CD14-positive monocyte (primary cell): ENCODE measurements at regions not wholly inside any gene's neighbourhood (a gene's known extent, or its start where the extent isn't known, plus 50 kb on each side); places are given as distances from the start of the nearest gene placed in this dataset.
"Not testable (repeated sequence)": the region's sequence is repeated elsewhere in the genome, so short reads cannot be mapped to it uniquely, and the experiment has no call there.

Experiments
- DNase-seq, 3 donors: peaks; one replicate each; pipeline ENCODE4 v3.0.0-alpha.2; 2011 to 2022
- H2AFZ ChIP-seq: 2 replicates; pipeline ENCODE4 v1.6.0; 2012; ENCODE audit warnings: mild to moderate bottlenecking, low read depth, low read length, inconsistent platforms; ENCODE audit not compliant: insufficient read depth, poor library complexity, severe bottlenecking
- H3K27ac ChIP-seq, 2 donors: 1 replicate in 1 of 2; 2 replicates in 1 of 2; pipeline ENCODE4 v1.5.1; 2012 to 2013; ENCODE audit warnings: low read length in 2 of 2, control low read depth in 1 of 2, inconsistent platforms in 1 of 2, low read depth in 1 of 2, mild to moderate bottlenecking in 1 of 2
- H3K27me3 ChIP-seq, 2 donors: one replicate each; pipeline versions ENCODE4 v1.6.0 to v1.6.1; 2011 to 2013; ENCODE audit warnings: low read length in 2 of 2; ENCODE audit not compliant: control insufficient read depth in 2 of 2, insufficient read depth in 2 of 2
- H3K36me3 ChIP-seq, 2 donors: replicated peaks in 1 of 2; 1 replicate in 1 of 2; 2 replicates in 1 of 2; pipeline versions ENCODE4 v1.5.1 to v1.6.1; 2012 to 2013; ENCODE audit warnings: low read length in 2 of 2, control low read depth in 1 of 2, inconsistent platforms in 1 of 2, mild to moderate bottlenecking in 1 of 2; ENCODE audit not compliant: insufficient read depth in 2 of 2, control insufficient read depth in 1 of 2
- H3K4me1 ChIP-seq, 2 donors: 1 replicate in 1 of 2; 2 replicates in 1 of 2; pipeline versions ENCODE4 v1.5.1 to v1.6.1; 2012 to 2013; ENCODE audit warnings: low read length in 2 of 2, control low read depth in 1 of 2, inconsistent platforms in 1 of 2, mild to moderate bottlenecking in 1 of 2, moderate library complexity in 1 of 2; ENCODE audit not compliant: insufficient read depth in 2 of 2, control insufficient read depth in 1 of 2
- H3K4me2 ChIP-seq: replicated peaks from 2 replicates; pipeline ENCODE3; 2012; ENCODE audit warnings: low read length, moderate library complexity, mild to moderate bottlenecking; ENCODE audit not compliant: poor library complexity, severe bottlenecking; ENCODE audit errors: extremely low read depth
- H3K4me3 ChIP-seq, 3 experiments: fragments of 200-600 bp in 1 of 3; sonication (generic) in 1 of 3; replicated peaks in 1 of 3; 1 replicate in 2 of 3; 2 replicates in 1 of 3; pipeline ENCODE4 v1.5.1; 2011 to 2013; ENCODE audit warnings: low read length in 3 of 3, mild to moderate bottlenecking in 3 of 3, control low read depth in 2 of 3, low read depth in 2 of 3, inconsistent platforms in 1 of 3, moderate library complexity in 1 of 3
- H3K79me2 ChIP-seq: 2 replicates; pipeline ENCODE4 v1.6.0; 2012; ENCODE audit warnings: mild to moderate bottlenecking, control low read depth, inconsistent platforms, low read length, moderate library complexity; ENCODE audit not compliant: insufficient read depth
- H3K9ac ChIP-seq: 2 replicates; pipeline ENCODE4 v1.6.0; 2017; ENCODE audit warnings: low read length, mild to moderate bottlenecking; ENCODE audit not compliant: insufficient read depth, poor library complexity, severe bottlenecking
- H3K9me3 ChIP-seq, 2 donors: replicated peaks in 1 of 2; 1 replicate in 1 of 2; 2 replicates in 1 of 2; pipeline versions ENCODE4 v1.5.1 to v1.6.1; 2012 to 2013; ENCODE audit warnings: low read length in 2 of 2, control low read depth in 1 of 2; ENCODE audit not compliant: control insufficient read depth in 1 of 2, insufficient read depth in 1 of 2
- H4K20me1 ChIP-seq: 2 replicates; pipeline ENCODE4 v1.6.0; 2012; ENCODE audit warnings: mild to moderate bottlenecking, low read length, control low read depth, moderate library complexity; ENCODE audit not compliant: insufficient read depth
- H3K27ac Mint-ChIP-seq, 7 donors: one replicate each; pipeline ENCODE4 v1.8.0; 2020; ENCODE audit warnings: mild to moderate bottlenecking in 7 of 7, mixed read lengths in 7 of 7, moderate library complexity in 6 of 7, inconsistent platforms in 2 of 7
- H3K27me3 Mint-ChIP-seq, 3 donors: one replicate each; pipeline ENCODE4 v1.8.0; 2021 to 2022; ENCODE audit warnings: low read depth in 3 of 3, mild to moderate bottlenecking in 3 of 3, mixed read lengths in 3 of 3, moderate library complexity in 3 of 3, inconsistent platforms in 1 of 3
- H3K36me3 Mint-ChIP-seq, 2 donors: one replicate each; pipeline ENCODE4 v1.8.0; 2020; ENCODE audit warnings: mixed read lengths in 2 of 2, inconsistent platforms in 1 of 2, mild to moderate bottlenecking in 1 of 2
- H3K4me1 Mint-ChIP-seq: one replicate; pipeline ENCODE4 v1.8.0; 2020; ENCODE audit warnings: mild to moderate bottlenecking, mixed read lengths
- H3K4me3 Mint-ChIP-seq, 2 donors: one replicate each; pipeline ENCODE4 v1.8.0; 2020; ENCODE audit warnings: mild to moderate bottlenecking in 2 of 2, mixed read lengths in 2 of 2, moderate library complexity in 1 of 2
- H3K9me3 Mint-ChIP-seq, 7 donors: one replicate each; pipeline ENCODE4 v1.8.0; 2020 to 2022; ENCODE audit warnings: mixed read lengths in 7 of 7, mild to moderate bottlenecking in 6 of 7, moderate library complexity in 6 of 7, inconsistent platforms in 2 of 7
- WGBS: methylation state at CpG from one replicate; pipeline ENCODE4 v1.1.5; 2013; ENCODE audit warnings: missing lambda C conversion rate; ENCODE audit not compliant: insufficient coverage; 5-methylcytosine and 5-hydroxymethylcytosine counted together
- intact Hi-C, 2 donors: fragments of 100-400 bp; cut with micrococcal nuclease; formaldehyde crosslinking; loops; one replicate each; pipeline versions ENCODE4 v1.15.0 to v1.15.1; 2023
- TF ChIP-seq, protein P1 (sequence below): fragments of 200-600 bp; IDR thresholded peaks from one replicate; pipeline ENCODE4 v1.8.0; 2022; ENCODE audit warnings: antibody characterized with exemption, mild to moderate bottlenecking

DNA sequence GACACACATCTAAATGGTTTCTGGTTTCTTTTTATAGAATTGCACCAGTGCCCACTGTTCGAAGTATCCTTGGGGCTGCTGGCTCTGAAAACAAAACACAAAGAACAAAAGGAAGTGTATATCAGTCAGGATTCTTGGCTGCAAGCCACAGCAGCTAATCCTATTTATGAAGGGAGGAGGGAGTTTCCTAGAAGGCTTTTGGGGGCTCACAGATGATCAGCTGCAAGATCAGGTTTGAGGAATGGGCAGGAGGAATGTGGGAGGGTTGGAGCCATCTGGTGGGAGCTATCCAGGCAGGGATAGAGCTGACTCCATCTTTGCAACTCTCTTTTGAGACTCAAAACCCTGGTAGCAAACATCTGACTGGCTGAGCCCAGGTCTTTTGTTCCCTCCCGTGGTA lies 118.3 kb upstream of the EEF2KMT start:
- H3K9me3 ChIP-seq, result peaks cover 0 to 9% of the 10 kb centered on the region in 2 donors
- Mint-ChIP-seq H3K9me3 (peaks cover 0 to 13% (median 7%) of the 10 kb centered on the region in 7 donors), H3K27ac (no peak overlapping the region), H3K27me3 (peaks cover 9 to 20% (median 11%) of the 10 kb centered on the region in 3 donors), H3K36me3 (no peaks in the 10 kb centered on the region), H3K4me1 (no peaks in the 10 kb centered on the region), H3K4me3 (no peak overlapping the region)
- no peak overlapping the region for H3K4me3 ChIP-seq
- WGBS, result no CpG with 5 or more reads among the region's 2 CpGs
- H3K79me2 ChIP-seq, result no peaks in the 10 kb centered on the region
- no peak overlapping the region for H3K9ac ChIP-seq
- no peaks in the 10 kb centered on the region for H3K27me3 ChIP-seq
- no peak overlapping the region for H3K27ac ChIP-seq
- intact Hi-C loops, result no loop called here
- H2AFZ ChIP-seq, result no peak overlapping the region
- H3K4me2 ChIP-seq, result no peak overlapping the region
- TF ChIP-seq, protein P1, sequence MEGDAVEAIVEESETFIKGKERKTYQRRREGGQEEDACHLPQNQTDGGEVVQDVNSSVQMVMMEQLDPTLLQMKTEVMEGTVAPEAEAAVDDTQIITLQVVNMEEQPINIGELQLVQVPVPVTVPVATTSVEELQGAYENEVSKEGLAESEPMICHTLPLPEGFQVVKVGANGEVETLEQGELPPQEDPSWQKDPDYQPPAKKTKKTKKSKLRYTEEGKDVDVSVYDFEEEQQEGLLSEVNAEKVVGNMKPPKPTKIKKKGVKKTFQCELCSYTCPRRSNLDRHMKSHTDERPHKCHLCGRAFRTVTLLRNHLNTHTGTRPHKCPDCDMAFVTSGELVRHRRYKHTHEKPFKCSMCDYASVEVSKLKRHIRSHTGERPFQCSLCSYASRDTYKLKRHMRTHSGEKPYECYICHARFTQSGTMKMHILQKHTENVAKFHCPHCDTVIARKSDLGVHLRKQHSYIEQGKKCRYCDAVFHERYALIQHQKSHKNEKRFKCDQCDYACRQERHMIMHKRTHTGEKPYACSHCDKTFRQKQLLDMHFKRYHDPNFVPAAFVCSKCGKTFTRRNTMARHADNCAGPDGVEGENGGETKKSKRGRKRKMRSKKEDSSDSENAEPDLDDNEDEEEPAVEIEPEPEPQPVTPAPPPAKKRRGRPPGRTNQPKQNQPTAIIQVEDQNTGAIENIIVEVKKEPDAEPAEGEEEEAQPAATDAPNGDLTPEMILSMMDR, result no peak
- DNase-seq, result no peak
- no peaks in the 10 kb centered on the region for H4K20me1 ChIP-seq
- H3K36me3 ChIP-seq, result no peaks in the 10 kb centered on the region
- no peaks in the 10 kb centered on the region for H3K4me1 ChIP-seq

DNA sequence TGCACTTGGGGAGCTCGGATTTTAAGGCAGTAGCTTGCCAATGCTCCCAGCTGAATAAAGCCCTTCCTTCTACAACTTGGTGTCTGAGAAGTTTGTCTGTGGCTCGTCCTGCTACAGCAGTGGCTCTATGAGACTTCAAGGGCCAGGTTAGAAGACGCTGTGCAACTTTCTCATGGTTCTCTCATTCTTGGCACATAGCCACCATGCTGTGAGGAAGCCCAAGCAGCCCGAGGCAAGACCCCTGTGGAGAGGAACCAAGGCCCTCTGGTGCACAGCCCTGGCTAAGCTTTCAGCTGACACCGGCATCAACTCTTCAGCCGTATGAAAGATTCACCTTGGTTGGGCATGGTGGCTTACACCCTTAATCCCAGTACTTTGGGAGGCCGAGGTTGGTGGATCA lies 116.9 kb upstream of the EEF2KMT start:
- H3K27me3 Mint-ChIP-seq, result peaks cover 13 to 23% (median 14%) of the 10 kb centered on the region in 3 donors
- H4K20me1 ChIP-seq, result no peaks in the 10 kb centered on the region
- H3K36me3 Mint-ChIP-seq, result no peaks in the 10 kb centered on the region
- H3K4me2 ChIP-seq, result no peak overlapping the region
- H3K9ac ChIP-seq, result no peak overlapping the region
- H3K27ac ChIP-seq, result no peak overlapping the region
- H3K4me1 Mint-ChIP-seq, result no peaks in the 10 kb centered on the region
- H3K27me3 ChIP-seq, result no peaks in the 10 kb centered on the region
- TF ChIP-seq, protein P1, result no peak
- H3K9me3 Mint-ChIP-seq, result peaks cover 0 to 13% (median 6%) of the 10 kb centered on the region in 7 donors
- no peaks in the 10 kb centered on the region for H3K4me1 ChIP-seq
- H3K36me3 ChIP-seq, result no peaks in the 10 kb centered on the region
- H3K27ac Mint-ChIP-seq, result no peak overlapping the region
- H3K9me3 ChIP-seq, result peaks cover 0 to 5% of the 10 kb centered on the region in 2 donors
- no peak for DNase-seq
- no peak overlapping the region for H3K4me3 Mint-ChIP-seq
- 90% methylated on average over 2 of the region's 7 CpGs for WGBS
- no peak overlapping the region for H2AFZ ChIP-seq
- H3K4me3 ChIP-seq, result no peak overlapping the region
- H3K79me2 ChIP-seq, result no peaks in the 10 kb centered on the region
- intact Hi-C loops, result no loop called here

DNA sequence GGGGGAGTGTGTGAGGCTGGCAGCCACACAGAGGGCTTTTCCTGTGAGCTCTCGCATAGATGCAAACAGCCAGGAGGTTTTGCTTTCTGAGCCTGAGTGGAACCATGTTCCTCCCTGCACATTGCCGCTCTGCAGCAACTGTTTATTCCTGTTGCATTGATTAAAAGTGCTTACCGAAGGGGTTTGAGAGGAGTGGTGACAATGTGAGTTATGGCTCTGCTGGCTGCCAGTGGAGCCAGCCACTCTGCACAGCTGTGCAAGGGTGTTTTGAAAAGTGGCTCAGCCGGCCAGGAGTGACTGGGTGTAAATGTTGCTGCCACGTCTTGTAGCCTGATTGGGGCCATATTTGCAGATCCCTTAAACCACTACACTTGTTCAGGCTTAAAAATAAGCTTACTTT lies 114.9 kb upstream of the EEF2KMT start:
- H3K27me3 ChIP-seq, H3K79me2 ChIP-seq, H3K36me3 ChIP-seq, H3K27ac ChIP-seq, H3K9me3 ChIP-seq, H3K9ac ChIP-seq, H3K36me3 Mint-ChIP-seq, H3K4me3 Mint-ChIP-seq, H3K4me1 Mint-ChIP-seq, H3K4me3 ChIP-seq, H3K4me1 ChIP-seq, intact Hi-C loops, H4K20me1 ChIP-seq, DNase-seq, H3K4me2 ChIP-seq, H3K27ac Mint-ChIP-seq, H2AFZ ChIP-seq: not testable (repeated sequence)
- Mint-ChIP-seq H3K27me3 (peaks cover 13 to 20% (median 16%) of the 10 kb centered on the region in 3 donors), H3K9me3 (peaks cover 0 to 14% (median 7%) of the 10 kb centered on the region in 7 donors)
- 0% methylated on average over 2 of the region's 5 CpGs for WGBS
